ENCODE measurements at regions not wholly inside any gene's neighbourhood (a gene's known extent, or its start where the extent isn't known, plus 50 kb on each side); places are given as distances from the start of the nearest gene placed in this dataset.
"Not testable (repeated sequence)": the region's sequence is repeated elsewhere in the genome, so short reads cannot be mapped to it uniquely, and the experiment has no call there.

DNA sequence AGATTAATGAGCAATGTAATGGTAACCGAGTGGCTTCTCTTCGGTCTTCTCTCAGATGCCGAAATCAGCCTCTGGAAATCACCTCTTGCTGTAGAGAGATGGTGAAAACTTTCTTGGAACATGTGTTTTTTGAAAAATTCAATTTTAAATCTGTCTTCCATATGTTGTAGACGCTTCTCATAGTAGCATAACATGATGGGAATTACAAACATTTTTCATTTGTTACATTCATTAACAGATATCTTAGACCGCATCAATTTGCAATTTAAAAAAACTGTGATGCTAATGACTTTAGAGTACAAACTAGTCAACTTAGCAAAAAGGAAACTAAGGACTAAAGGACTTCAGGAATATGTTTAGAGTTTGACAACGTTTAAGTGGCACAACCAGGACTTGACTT is 275.2 kb downstream of the ASXL3 start:
- no peak for DNase-seq

DNA sequence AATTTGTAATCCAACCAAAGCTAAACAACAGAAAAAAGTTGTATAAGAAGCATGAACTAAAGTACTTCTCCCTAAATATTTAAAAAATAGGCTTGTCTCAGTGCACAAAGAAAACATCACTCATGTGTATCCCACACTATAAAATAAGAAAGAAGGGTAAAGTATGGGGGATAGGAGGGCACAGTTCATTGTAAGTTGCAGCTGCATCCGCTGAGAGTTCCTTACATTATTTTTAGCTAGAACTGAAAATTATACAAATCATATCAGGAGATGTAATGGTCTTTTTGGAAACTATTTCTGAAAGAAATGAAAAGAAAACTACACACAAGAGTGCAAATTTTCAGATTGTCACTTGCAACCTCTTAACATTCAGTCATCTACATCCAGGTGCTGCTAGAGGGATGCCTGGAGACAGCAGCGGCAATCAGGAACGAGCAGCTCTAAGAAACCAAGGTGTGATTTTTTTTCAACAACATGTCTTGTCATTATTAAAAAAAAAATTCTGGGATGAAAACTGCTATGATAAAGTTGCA is 273.6 kb downstream of the ASXL3 start:
- DNase-seq, result no peak

DNA sequence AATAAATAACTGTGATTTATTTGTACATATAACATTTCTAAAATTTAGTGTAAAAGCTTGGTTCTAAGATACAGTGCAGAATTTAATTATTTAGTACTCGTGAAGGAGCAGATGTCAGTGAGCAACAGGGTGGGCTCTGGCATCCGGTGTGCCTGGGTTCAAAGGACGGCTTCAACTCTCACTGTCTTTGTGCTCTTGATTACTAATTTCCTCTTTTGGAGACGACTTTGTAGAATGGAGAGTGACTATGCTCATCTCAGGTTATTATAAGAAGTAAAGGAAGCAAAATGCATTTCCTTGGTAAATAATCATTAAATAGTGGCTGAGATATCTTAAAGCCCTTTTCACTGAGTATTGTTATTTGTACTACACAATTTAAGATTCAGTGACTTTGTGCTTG is 271.7 kb downstream of the ASXL3 start:
- DNase-seq, result no peak

DNA sequence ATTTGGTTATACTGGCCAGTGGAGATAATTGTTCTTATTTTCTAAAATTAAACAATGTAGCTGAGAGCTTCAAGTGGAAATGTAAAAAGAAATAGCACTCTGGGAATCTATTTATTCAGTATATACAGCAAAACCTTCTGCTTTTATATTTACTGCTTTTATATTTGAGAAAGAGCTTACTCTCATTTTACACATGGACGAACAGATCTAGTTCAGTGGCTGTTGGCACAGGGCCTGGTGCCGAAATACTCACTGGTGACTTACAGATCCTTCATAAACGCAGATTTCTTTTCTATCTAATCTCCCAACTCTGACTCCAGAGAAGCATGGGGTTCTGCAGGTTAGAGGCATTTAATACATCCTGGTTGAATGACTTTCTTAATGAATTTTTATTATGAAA is 266.2 kb downstream of the ASXL3 start:
- no peak for DNase-seq

DNA sequence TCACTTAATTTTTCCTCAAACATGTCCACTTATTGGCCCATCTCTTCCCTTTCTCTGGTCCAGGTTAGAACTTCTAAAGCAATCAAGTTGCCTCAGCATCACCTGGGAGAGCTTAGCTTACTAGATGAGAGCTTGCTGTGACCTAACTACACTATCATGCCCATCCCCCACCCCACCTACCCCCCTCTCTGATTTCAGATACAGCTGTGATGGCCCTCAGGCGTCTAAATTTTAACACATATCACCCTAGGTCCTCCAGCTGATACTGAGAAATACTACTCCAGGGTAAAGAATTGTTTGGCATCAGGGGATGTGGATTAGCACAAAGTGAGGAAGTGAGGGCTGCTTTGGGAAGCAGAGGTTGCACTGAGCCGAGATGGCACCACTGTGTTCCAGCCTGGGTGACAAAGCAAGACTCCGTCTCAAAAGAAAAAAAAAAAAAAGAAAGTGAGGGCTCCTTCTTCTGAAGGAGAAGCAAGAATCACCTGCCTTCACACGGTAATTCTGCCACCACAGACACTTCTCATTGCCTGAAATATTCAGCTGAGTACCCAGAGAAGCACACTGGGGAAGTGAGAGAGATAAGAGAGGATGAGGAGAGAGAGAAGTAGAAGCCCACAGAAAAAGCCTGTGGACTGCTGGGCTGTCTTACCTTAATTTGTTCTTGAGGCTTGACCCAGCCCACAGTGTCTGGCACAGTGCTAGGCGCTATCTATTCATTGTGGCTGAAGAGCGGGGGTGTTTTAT is 263.4 kb downstream of the ASXL3 start:
- no peak for DNase-seq

DNA sequence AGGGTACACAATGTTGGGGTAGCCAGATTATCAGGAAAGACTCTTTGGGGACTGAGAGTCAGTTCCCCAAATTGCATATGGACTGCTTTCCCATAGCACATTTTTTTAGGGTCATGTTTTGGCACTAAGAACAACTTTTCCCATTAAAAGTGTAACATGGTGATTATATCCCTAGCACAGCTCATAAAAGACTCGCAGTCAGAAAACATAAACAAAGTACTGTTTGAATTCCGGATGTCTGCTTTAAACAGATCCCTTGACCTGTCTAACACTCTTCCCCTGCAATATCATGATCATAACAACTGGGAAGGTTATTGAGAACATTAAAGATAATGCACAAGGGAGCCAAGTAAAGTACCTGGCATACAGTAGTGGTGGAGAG is 262.2 kb downstream of the ASXL3 start:
- DNase-seq, result no peak

DNA sequence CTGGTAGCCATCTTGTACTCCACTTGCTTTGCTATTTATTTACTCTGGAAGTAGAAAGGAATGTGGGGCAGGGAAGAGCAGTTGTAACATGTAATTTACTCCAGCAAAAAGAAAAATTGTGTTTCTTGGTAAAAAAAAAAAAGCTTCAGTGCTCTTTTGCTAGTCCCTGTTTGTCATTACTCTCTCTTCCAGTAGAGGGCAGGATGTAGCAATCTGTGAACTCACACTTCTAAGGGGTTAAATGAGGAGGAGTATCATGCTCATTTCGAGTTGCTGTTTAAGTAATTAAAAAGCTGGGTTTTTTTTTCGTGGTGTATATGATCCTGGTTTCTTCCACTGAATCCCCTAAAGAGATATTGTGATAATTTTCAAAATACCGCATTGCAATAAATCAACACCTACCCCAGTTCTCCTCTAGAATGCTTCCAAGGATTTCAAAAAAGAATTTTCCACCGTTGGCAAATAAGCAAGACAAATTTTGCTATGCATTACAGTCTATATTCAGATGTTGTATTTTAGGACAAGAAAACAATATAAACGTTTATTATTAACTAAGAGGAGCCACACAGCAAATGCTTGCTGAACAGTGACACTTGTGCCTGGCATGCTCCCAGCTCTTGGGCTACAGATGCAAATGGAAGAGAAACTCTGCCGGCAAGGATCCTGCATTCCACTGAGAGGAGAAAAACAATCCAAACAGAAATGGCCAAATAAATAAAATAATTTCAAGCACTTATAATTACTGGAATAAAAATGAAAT is 261.6 kb downstream of the ASXL3 start:
- no peak for DNase-seq

DNA sequence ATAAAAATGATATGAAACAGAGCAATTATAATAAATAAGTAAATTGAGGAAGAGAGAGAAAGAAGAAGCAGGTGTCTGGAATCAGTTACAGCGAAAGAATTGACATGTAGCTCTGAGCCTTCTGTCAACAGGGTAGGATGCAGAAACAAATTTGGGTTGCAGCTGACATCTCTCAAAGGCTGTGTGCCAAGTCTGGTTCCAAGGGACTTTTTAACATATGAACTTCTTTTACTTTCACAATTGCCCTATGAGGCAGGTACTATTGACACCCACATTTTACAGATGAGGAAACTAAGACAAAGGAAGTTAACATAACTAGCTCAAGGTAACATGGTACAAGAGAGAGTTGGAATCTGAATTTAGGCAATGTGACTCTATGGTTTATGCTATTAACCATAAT is 260.0 kb downstream of the ASXL3 start:
- no peak for DNase-seq

DNA sequence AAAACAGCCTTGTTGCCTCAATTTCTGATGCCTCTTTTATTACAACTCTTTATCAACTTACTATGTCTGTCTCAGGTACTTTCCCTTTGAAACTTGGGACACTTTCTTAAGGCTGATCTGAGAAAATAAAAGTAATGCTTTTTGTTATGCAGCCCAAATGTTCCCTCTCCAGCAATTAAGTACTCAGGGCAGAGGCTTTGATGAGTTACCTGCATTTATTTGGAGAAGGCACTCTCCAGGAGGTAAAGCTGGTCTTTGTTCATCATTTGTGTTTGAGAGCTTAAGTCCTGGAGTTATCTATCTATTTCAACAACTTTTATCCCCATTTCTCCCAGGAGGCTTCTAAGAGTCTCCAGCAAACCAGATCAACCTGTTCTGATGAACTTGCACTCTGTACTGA is 259.2 kb downstream of the ASXL3 start:
- DNase-seq, result no peak

DNA sequence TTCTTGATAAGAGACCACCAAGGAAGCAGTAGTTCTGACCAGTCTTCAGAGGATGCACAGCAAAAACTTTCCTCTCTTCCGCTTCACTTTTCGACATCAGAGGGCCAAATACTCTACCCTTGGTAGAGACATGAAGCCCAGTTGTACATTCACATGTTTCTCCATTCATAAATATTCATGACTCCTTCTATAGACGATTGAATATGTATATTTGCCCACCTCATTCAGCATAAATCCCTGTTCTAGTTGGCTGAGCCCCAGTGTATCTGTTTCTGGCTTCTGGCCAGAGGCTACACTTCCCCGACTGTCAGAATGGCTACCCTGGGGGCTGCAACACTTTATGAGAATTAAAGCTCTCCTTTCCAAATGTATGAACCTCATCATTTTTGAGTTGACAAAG is 258.5 kb downstream of the ASXL3 start:
- no peak for DNase-seq

DNA sequence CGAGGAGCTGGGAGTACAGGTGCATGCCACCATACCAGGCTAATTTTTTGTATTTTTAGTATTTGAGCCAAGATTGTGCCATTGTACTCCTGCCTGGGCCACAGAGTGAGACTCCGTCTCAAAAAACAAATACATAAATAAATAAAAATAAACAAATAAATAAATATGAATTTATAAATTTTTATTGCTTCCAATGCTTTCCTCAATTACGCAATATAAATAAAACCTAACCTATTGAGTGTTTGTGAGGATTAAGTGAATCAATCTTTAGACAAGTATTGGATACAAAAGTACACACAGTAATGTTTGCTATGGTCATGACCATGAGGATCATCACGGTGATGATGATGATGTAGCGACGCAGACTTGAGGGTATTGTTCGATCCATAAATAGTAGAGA is 257.4 kb downstream of the ASXL3 start:
- DNase-seq, result no peak

DNA sequence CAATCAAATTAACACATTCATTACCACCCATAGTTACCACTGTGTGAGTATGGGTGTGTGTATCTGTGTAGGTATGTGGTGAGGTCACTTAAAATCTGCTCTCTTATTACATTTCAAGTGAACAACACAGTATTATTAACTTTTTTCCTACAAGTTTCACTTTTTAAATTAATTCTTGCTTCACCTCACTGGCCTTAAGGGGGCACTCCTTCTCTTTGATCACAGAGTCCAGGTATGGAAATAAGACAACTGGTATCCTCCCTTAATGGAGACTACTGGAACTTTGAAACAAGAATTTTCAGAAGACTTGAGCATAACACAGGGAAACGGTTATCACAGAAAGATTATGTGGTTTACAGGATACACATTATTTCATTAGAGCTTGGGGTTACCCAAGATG is 255.8 kb downstream of the ASXL3 start:
- DNase-seq, result no peak

DNA sequence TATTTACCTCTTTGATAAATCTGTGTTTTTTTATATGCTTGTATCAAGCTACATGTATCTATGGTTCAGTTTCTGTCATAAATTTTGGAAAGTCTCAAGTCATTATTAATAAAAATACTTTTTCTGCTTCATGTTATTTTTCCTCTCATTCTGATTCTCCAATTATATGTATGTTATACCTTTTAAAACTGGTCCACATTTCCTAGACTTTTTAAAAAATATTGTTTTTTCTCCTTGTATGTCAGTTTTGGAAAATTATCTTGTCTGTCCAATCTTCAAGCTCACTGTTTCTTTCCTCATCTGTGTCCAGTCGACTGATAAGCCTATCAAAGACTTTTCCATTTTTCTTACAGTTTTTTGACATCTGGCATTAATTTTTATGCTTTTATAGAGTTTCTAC is 253.4 kb downstream of the ASXL3 start:
- no peak for DNase-seq

DNA sequence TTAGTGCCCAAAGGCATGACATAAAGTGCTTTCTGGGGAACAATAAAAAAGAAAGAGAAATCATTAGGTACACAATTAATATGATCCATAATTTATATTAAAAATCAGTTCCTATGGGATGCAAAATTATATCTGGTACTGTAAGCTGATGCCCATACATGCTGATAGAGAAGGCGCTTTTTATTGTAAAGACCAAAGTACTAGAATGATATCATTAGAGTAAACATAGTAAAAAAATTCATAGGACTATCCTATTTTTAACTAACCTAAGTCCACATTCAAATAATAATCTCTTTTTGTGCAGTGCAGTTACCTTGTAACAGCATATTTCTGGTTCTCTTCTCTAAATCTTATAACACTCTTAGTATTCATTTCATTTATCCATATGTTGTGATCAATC is 252.2 kb downstream of the ASXL3 start:
- DNase-seq, result no peak

DNA sequence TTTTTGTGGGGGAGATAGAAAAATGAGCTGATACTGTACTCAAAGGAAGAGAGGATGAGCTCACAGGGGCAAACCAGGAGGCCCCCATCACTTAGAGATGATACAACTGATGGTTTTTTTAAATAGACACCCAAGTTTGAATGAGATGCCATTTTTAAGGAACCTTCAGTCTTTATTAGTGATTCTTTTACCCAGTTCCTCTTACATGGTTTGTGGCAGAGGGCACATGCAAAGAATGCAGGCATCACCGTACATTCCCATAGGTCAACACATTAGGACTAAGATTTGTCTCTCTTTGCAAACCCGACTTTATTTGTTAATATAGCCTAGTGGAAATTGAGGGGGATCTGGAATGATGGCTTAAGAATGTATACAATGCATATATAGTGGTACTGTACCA is 250.9 kb downstream of the ASXL3 start:
- DNase-seq, result no peak

DNA sequence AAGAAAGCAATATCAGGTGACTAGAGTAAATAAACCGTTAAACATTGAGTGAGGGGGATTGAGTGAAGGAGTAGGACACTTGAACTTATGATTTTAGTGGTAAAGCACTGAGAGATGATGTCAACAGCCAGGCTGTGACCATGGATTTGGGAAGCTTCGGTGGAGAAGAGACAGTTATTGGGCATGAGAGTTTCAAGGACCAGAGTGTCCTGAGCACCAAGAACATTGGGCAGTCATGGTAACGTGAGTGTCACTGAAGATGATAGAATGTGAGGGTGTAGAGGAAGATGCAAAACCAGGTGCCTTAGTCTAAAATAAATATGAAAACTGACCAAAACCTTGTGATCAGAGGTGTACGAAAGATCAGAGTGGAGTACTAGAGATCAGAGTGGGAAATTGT is 248.1 kb downstream of the ASXL3 start:
- DNase-seq, result peak; percentile 100

DNA sequence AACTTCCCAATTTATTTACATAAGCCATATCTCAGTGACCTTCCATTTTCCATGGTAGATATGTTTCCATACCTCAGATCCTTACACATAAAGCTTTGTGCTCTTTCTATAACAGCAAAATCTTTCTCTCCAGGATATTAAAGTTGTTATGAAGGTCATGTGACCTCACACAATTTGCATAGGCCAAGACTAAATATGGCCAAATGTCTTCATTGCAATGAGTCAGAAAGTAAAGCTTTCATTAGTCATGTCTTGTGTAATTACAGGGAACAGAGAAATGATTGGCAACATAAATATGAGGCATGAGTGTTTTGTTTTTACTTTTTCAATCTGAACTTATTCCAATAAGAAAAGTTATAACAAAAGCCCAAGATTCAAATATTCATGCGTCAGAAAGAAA is 243.5 kb downstream of the ASXL3 start:
- DNase-seq, result no peak

DNA sequence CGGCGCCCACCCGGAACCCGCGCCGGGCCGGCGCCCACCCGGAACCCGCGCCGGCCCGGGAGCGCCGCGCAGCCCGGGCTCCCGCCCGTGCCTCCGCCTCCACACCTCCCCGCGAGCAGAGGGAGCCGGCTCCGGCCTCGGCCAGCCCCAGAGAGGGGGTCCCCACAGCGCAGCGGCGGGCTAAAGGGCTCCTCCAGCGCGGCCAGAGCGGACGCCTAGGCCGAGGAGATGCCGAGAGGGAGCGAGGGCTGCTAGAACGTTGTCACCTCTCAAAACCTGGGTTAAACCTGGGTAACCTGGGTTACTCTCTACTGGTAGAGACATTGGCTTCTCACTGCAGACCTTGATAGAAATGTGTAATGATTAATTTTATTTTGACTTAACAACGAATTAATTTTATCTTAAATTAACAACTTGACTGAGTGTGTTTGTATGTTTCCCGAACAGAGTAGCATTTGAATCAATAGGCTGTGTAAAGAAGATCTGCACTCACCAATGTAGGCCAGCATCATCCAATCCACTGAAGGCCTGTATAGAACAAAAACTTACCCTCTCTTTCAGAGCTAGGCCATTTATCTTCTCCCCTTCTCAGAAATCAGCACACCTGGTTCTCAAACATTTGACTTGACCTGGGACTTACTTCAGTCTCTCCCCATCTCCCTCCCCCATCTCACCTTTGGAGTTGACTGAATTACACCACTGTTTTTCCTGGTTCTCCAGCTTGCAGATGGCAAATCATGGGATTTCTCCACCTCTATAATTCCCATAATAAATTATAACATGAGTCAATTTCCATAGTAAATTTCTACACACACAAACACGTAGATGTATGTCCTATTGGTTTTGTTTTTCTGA is 242.7 kb downstream of the ASXL3 start:
- DNase-seq, result no peak

DNA sequence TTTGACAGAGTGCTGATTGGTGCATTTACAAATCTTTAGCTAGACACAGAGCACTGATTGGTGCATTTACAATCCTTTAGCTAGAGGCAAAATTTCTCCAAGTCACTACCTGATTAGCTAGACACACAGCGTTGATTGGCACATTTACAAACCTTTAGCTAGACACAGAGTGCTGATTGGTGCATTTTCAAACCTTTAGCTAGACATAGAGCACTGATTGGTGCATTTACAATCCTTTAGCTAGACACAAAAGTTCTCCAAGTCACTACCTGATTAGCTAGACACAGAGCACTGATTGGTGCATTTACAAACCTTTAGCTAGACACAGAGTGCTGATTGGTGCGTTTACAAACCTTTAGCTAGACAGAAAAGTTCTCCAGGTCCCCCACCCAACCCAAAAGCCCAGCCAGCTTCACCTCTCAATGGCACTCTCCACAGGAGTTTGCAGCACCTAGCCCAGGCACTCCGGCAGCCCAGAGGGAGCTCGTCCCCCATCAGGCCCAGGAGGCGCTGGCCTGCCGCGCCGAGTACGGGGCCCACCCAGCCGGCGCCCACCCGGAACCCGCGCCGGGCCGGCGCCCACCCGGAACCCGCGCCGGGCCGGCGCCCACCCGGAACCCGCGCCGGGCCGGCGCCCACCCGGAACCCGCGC is 241.8 kb downstream of the ASXL3 start:
- DNase-seq, result not testable (repeated sequence)

DNA sequence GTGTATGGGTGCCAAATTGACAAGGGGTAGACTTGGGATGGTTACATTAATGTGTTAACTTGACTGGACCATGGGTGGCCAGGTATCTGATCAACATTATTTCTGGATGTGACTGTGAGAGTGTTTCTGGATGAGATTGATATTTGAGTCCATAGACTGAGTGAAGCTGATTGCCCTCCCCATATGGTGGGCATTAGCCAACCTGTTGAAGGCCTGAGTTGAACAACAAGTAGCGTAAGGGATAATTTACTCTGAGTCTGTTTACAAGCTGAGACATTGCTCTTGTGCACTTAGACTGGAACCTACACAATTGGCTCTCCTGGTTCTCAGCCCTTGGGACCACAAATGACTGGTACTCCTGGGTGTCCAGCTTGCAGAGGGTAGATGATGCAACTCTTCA is 240.1 kb downstream of the ASXL3 start:
- DNase-seq, result no peak

DNA sequence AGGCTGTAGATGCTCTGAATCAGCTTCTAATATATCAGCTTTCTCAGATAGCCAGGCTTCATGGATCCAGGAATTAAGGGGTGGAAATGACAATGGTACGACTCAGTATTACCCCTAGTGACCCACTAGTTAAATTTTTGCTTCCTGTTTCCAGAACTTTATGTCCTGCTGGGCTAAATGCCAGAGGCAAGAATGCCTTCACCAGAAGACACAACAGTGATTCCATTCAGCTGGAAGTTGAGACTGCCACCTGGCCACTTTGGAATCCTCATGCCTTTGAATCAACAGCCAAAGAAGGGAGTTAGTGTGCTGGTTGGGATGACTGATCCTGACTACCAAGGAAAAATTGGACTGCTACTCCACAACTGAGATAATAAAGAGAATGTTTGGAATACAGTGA is 239.1 kb downstream of the ASXL3 start:
- no peak for DNase-seq

DNA sequence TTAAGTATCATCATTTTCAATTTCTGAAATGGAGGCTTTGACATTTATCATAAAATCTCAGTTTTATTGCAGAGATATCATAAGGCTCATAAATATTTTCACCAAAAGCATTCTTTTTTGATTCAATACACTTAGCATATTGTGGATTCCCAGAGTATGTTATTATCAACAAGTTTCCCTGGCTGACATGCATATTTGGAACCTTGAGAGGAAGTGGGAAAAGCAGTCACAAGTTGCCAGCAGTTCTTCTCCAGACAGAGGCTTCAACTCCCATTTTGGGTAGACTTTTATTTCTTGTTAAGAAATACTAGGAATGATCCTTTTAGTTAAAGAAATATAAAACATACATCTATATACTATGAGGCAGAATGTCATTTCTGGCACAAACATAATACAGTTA is 236.5 kb downstream of the ASXL3 start:
- DNase-seq, result no peak

DNA sequence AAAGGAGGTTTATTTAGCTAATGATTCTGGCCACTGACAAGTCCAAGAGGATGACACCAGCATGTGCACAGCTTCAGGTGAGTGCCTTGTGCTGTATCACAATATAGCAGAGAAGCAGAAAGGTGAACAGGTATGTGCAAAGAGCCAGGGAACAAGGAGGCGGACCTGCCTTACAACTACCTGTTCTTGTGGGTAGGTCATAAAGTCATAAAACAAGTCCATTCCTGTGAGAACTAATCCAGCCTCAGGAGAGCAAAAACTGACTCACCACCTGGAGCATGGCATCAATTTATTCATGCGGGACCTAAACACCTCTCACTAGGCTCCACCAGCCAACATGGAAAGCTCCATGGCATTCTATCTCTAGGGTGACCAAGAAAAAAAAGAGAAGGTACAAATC is 234.2 kb downstream of the ASXL3 start:
- no peak for DNase-seq

All from NCI-H1092 treated with DMSO at 0.1 percent for 48 hours (cell line).